ENCODE measurements at regions not wholly inside any gene's neighbourhood (a gene's known extent, or its start where the extent isn't known, plus 50 kb on each side); places are given as distances from the start of the nearest gene placed in this dataset.

DNA sequence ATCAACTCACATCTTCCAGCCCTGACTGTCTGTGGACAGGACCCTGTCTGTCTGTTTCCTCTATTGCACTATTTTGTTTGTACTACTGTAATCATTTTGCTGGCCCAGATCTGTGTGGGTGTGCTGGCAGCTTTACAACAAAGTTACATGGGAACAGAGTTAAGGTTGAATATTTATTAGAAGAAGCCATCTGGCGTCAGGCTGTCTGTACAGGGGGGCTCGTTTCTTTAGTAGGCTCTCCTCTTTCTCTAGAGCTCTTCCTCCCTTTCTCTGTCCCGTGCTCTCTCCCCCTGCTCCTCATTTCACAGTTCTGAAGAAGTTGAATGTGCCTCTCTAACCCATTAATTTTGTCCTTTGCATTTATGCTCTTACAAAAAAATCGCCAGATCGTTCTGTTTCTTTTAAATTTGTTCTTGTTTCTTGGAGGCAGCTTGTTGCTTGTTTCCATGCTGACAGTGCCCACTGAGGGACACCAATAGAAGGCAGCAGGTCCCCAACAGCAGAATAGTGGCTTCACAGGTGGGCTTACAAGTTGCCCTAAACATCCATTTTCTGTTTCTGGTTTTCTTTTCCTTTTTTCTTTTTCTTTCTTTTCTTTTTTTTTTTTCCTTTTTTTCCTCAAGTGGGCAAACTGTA lies 315.2 kb upstream of the ZEB2 start:
- peak; percentile 57 for DNase-seq (ENCODE audit: extremely low spot score)
- peak overlapping the region; percentile 54 for H3K27ac ChIP-seq (ENCODE audit: low read depth)
- H3K4me1 ChIP-seq (ENCODE audit: insufficient read depth): peaks cover 2% of the 10 kb centered on the region
- 26% methylated on average over 5 of the region's 5 CpGs for WGBS
- no peaks in the 10 kb centered on the region for H3K36me3 ChIP-seq (ENCODE audit: insufficient read depth)
- H3K4me3 ChIP-seq (ENCODE audit: low read depth, low read length): no peak overlapping the region

DNA sequence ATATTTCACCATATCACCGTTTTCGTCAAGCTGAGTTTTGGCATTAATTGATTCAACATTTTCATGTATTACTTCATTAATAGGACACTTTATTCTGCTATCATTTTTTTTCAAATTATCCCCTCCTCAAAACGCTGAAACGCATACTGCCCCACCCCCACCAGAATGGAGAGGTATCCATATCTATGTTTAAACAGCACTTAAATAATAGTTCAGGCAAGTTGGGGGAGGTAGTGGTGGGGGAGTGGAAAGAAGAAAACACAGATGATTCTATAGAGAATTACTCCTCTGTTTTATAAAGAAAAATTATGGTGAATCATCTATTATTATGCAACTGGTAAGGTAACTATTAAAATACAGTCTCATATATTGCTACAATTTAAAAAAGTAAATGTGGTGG lies 314.4 kb upstream of the ZEB2 start:
- WGBS: 59% methylated on average over 4 of the region's 4 CpGs
- DNase-seq (ENCODE audit: extremely low spot score): no peak
- peaks cover 2% of the 10 kb centered on the region for H3K4me1 ChIP-seq (ENCODE audit: insufficient read depth)
- H3K36me3 ChIP-seq (ENCODE audit: insufficient read depth): no peaks in the 10 kb centered on the region
- H3K27ac ChIP-seq (ENCODE audit: low read depth): no peak overlapping the region
- no peak overlapping the region for H3K4me3 ChIP-seq (ENCODE audit: low read depth, low read length)

DNA sequence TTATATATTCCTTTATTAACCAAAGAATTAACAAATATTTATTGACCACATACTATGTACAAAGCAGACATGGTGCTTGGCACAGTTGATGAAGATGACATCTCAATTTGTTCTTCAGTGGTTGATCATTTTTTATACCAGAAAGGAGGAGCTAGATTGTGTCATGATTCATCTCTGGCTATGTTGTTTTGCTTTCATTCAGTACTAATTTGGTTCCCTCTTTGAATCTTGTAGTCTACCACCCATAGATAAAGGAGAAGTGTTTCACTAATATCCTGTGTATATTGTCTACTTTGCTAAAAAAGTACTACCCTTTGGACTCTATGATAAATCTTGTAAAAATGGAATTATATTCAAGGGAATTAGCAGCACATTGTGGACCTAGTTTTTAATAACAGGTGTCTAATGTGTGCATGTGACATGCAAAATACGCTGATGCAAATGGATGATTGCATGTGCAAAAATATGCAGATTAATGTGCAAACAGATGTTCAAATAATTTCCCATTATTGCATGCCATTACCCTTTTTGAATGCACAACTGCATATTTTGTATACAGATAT lies 313.2 kb upstream of the ZEB2 start:
- Histone ChIP-seq H3K4me3 (ENCODE audit: low read depth, low read length) (no peak overlapping the region), H3K4me1 (ENCODE audit: insufficient read depth) (peaks cover 2% of the 10 kb centered on the region), H3K36me3 (ENCODE audit: insufficient read depth) (no peaks in the 10 kb centered on the region), H3K27ac (ENCODE audit: low read depth) (no peak overlapping the region)
- WGBS: 93% methylated on average over 1 of the region's 1 CpG
- DNase-seq (ENCODE audit: extremely low spot score): no peak

DNA sequence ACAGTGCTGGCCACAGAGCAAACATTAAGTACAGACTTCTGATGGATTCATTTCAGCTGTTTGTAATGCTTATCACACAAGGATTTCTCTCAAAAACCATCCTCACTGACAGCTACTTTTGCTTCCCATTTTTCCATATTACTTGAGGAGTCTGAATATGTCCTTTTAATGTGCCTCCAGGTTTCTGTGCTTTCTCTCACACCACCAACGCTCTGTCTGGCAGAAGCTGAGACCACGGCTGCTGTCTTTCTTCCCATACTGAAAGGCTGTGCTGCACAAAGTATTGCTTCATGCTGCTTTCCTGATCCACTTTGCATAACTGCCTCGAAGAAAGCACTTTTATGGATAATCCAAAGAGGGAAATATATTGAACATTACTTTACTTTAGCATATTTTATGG lies 312.1 kb upstream of the ZEB2 start:
- WGBS: 75% methylated on average over 3 of the region's 3 CpGs

DNA sequence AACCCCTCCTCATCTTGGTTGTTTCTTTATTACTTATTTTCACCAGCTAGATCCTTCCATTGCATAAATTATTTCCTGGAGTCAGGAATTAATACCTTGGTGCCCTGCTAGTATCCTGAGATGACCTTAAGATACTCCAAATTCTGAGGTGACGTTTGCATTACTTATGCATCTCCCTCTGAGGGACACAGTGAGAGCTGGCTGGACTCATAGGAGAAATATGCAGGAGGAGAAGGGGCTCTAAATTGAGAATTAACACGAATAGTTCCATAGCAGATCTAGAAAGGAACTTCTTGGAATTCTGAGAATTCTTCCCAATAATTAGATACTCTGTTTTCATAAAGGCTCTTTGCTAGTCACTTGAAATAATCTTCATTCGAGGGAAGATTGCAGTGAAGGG lies 310.6 kb upstream of the ZEB2 start:
- 76% methylated on average over 3 of the region's 3 CpGs for WGBS
- Histone ChIP-seq H3K4me3 (ENCODE audit: low read depth, low read length) (no peak overlapping the region), H3K27ac (ENCODE audit: low read depth) (no peak overlapping the region), H3K4me1 (ENCODE audit: insufficient read depth) (no peaks in the 10 kb centered on the region), H3K36me3 (ENCODE audit: insufficient read depth) (no peaks in the 10 kb centered on the region)
- DNase-seq (ENCODE audit: extremely low spot score): no peak

More for the DNA sequence above, 312.1 kb upstream of the ZEB2 start:
- peaks cover 2% of the 10 kb centered on the region for H3K4me1 ChIP-seq (ENCODE audit: insufficient read depth)
- no peak overlapping the region for H3K27ac ChIP-seq (ENCODE audit: low read depth)
- no peaks in the 10 kb centered on the region for H3K36me3 ChIP-seq (ENCODE audit: insufficient read depth)
- no peak for DNase-seq (ENCODE audit: extremely low spot score)
- no peak overlapping the region for H3K4me3 ChIP-seq (ENCODE audit: low read depth, low read length)

DNA sequence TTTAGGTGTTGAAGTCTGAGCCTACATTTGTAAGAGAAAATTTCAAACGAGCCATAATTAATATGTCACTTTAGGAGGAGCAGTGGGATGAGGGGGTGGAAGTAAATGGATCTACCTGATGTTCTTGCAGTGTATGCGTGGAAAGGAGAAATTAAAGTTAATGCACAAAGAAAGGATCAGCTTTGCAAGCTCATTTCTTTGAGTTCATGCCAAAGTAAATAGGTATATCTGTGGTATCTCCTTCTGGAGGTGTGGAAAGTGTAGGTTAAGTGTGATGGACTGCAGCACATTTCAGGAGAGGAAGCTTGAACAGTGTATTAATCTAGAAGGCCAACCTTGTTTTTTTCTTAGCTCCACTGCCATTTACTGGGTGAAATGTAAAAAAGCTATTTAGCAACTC lies 307.5 kb upstream of the ZEB2 start:
- 83% methylated on average over 2 of the region's 2 CpGs for WGBS
- H3K4me3 ChIP-seq (ENCODE audit: low read depth, low read length): no peak overlapping the region
- DNase-seq (ENCODE audit: extremely low spot score): no peak
- H3K4me1 ChIP-seq (ENCODE audit: insufficient read depth): no peaks in the 10 kb centered on the region
- H3K27ac ChIP-seq (ENCODE audit: low read depth): no peak overlapping the region
- no peaks in the 10 kb centered on the region for H3K36me3 ChIP-seq (ENCODE audit: insufficient read depth)

DNA sequence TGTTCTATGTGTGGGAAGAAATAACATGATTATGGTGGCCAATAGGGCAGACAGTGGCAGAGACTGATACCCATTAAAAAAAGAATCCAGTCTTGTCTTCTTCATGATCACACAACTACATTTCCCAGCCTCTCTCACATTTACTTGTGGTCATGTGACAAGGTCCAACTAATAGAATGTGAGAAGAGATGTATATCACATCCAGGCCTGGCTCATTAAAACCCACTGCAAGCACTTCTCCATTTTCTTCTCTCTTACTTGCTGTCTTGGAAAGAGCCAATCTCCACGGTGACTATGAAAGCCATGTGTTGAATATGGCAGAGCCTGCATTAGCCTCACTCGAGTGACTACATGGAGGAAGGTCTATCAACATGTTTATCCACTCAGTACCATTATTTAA lies 306.2 kb upstream of the ZEB2 start:
- 46% methylated on average over 2 of the region's 2 CpGs for WGBS
- Histone ChIP-seq H3K4me3 (ENCODE audit: low read depth, low read length) (no peak overlapping the region), H3K4me1 (ENCODE audit: insufficient read depth) (no peaks in the 10 kb centered on the region), H3K36me3 (ENCODE audit: insufficient read depth) (no peaks in the 10 kb centered on the region), H3K27ac (ENCODE audit: low read depth) (no peak overlapping the region)
- DNase-seq (ENCODE audit: extremely low spot score): no peak

DNA sequence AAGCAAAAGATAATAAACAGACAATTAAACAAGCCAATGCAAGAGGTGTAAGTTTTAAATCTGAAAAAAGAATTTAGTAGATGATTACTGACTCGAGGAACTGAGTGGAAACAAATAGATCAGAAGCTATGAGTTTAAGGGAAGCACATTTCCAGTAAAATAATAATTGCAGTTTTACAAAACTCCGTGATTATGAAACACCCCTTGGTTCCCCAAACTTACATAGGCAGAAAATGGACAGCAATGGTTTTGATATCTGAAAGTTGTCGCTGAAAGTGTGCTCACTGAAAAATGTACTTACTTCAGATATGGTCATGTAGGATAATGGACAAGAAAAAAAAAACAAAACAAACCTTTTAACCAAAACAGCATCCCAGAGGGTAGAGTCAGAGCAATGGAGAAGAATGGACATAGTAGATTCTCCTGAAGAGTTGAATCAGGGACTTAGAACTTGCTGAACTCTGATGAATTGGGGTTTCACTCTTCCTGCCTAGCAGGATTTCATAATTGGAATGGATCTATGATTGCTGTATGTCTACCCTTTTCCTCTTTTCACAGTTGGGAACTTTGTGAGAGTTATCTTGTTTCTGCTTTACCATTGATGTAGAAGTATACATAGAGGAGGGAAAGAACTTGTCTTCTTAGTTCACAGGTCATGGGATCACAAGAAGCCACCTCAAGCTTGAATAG lies 305.6 kb upstream of the ZEB2 start:
- no peak overlapping the region for H3K4me3 ChIP-seq (ENCODE audit: low read depth, low read length)
- no peak overlapping the region for H3K27ac ChIP-seq (ENCODE audit: low read depth)
- 92% methylated on average over 3 of the region's 3 CpGs for WGBS
- DNase-seq (ENCODE audit: extremely low spot score): no peak
- H3K36me3 ChIP-seq (ENCODE audit: insufficient read depth): no peaks in the 10 kb centered on the region
- no peaks in the 10 kb centered on the region for H3K4me1 ChIP-seq (ENCODE audit: insufficient read depth)

DNA sequence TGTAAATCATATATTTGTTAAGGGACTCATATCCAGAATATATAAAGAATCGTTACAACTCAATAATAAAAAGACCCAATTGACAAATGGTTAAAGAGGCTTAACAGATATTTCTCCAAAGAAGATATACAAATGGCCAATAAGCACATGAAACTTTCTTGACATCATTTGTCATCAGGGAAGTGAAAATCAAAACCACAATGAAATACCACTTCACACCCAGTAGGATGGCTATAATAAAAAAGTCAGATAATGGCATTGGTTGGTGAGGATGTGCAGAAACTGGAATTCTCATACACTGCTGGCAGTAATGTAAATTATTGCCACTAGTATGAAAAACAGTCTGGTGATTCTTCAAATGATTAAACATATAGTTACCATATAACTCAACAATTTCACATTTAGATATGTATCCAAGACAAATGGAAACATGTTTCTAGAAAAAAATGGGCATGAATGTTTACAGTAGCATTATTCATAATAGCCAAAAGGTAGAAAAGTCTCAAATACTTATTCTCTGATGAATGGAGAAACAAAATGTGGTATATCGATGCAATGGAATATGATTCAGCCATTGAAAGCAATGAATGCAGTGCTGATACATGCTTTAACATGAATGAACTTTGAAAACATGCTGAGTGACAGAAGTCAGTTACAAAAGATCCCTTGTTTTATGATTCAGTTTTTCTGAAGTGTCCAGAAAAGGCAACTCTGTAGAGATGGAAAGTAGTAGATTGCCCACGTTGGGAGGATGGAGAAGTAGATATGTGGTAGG lies 304.6 kb upstream of the ZEB2 start:
- no peaks in the 10 kb centered on the region for H3K4me1 ChIP-seq (ENCODE audit: insufficient read depth)
- no peaks in the 10 kb centered on the region for H3K36me3 ChIP-seq (ENCODE audit: insufficient read depth)
- H3K4me3 ChIP-seq (ENCODE audit: low read depth, low read length): no peak overlapping the region
- WGBS: 89% methylated on average over 3 of the region's 3 CpGs
- H3K27ac ChIP-seq (ENCODE audit: low read depth): no peak overlapping the region
- DNase-seq (ENCODE audit: extremely low spot score): no peak

DNA sequence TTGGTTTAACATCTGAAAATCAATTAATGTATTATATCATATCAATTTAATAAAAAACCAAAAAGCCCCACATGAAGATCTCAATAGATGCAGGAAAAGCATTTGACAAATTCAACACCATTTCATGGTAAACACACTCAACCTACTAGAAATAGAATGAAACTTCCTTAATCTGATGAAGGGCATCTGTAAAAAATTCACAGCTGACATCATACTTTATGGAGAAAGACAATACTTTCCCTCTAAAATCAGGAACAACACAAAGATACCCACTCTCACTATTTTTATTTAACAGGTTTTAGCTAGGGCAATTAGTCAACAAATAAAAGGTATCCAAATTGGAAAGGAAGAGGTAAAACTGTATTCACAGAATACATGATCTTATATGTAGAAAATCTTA lies 303.0 kb upstream of the ZEB2 start:
- no peak for DNase-seq (ENCODE audit: extremely low spot score)
- Histone ChIP-seq H3K4me1 (ENCODE audit: insufficient read depth) (no peaks in the 10 kb centered on the region), H3K4me3 (ENCODE audit: low read depth, low read length) (no peak overlapping the region), H3K27ac (ENCODE audit: low read depth) (no peak overlapping the region), H3K36me3 (ENCODE audit: insufficient read depth) (no peaks in the 10 kb centered on the region)

DNA sequence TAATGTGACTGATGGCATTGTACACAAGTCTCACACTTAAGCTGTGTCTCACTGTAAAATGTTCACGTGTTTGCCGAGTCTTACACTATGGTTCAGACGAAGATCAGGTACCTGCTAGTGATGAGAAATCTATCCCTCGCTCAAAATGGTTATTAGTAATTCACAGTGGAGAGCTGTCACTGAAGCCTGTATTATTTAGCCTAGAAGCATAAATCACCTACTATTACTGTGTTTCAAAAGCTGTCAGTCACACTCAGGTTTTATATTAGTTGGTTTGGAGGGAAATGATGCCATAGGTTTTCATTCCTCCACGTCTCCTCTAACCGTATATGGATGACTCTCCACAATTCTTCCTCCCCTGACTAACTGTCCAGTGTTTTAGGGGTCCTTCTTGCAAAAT lies 292.4 kb upstream of the ZEB2 start:
- 96% methylated on average over 6 of the region's 6 CpGs for WGBS

DNA sequence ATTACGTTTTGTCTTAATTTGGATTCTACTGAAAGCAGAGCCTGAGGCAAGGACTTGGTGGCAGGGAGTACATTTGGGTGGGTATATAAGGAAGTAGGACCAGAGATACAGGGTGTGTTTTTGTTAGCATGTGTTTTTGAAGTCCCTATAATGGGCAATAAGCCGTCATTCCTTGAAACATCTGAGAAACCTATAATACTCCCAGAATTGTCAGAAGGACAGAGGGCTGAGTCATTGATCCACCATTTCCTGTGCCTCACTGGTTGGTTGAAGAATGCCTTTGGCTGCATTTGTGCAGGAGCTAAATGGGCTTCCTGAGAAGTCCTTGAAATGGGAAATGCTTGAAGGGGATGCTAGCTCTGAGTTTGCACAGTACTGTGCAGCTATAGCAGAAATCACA lies 281.8 kb upstream of the ZEB2 start:
- Histone ChIP-seq H3K4me1 (ENCODE audit: insufficient read depth) (no peaks in the 10 kb centered on the region), H3K27ac (ENCODE audit: low read depth) (no peak overlapping the region), H3K36me3 (ENCODE audit: insufficient read depth) (no peaks in the 10 kb centered on the region), H3K4me3 (ENCODE audit: low read depth, low read length) (no peak overlapping the region)
- 82% methylated on average over 2 of the region's 2 CpGs for WGBS
- no peak for DNase-seq (ENCODE audit: extremely low spot score)

More for the DNA sequence above, 292.4 kb upstream of the ZEB2 start:
- no peaks in the 10 kb centered on the region for H3K4me1 ChIP-seq (ENCODE audit: insufficient read depth)
- DNase-seq (ENCODE audit: extremely low spot score): no peak
- no peaks in the 10 kb centered on the region for H3K36me3 ChIP-seq (ENCODE audit: insufficient read depth)
- no peak overlapping the region for H3K27ac ChIP-seq (ENCODE audit: low read depth)
- H3K4me3 ChIP-seq (ENCODE audit: low read depth, low read length): no peak overlapping the region

DNA sequence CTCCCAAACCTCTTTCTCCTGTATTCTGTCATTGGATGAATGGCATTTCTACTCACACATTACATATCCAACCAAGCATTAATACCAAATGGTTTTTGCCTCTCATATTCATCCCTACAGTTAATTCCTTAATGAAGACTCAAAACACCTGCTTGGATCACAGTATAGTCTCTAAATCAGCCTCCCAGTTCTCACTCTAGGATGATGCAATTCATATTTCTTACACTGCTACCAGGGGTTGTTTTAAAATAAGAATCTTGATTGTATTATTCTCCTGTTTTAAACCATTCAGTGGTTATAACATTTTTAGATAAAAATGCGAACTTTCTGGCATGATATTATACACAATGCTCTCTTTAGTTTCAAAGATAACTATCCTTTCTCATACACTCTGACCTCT lies 281.4 kb upstream of the ZEB2 start:
- no peaks in the 10 kb centered on the region for H3K4me1 ChIP-seq (ENCODE audit: insufficient read depth)
- no peak for DNase-seq (ENCODE audit: extremely low spot score)
- H3K4me3 ChIP-seq (ENCODE audit: low read depth, low read length): no peak overlapping the region
- H3K36me3 ChIP-seq (ENCODE audit: insufficient read depth): no peaks in the 10 kb centered on the region
- 89% methylated on average over 1 of the region's 1 CpG for WGBS
- H3K27ac ChIP-seq (ENCODE audit: low read depth): no peak overlapping the region

DNA sequence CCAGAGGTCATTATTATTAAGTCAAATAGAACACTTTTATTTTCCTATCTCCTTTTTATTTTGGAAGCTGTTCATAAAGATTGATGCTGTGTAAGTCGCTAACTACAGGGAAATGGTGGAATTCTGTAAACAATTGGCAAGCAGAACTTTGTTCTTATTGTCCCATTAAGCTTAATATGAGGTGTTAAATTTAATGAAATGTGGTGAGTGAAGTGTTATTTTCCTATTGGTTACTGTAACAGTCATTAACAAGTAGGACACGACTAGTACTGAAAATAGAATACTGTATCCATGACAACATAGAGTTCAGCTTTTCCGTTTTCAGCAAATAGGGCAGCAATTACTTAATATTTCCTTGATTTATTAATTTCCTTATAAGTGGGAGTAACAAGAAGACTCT lies 279.1 kb upstream of the ZEB2 start:
- WGBS: 75% methylated on average over 3 of the region's 3 CpGs
- no peaks in the 10 kb centered on the region for H3K36me3 ChIP-seq (ENCODE audit: insufficient read depth)
- no peaks in the 10 kb centered on the region for H3K4me1 ChIP-seq (ENCODE audit: insufficient read depth)
- no peak overlapping the region for H3K4me3 ChIP-seq (ENCODE audit: low read depth, low read length)
- no peak for DNase-seq (ENCODE audit: extremely low spot score)
- no peak overlapping the region for H3K27ac ChIP-seq (ENCODE audit: low read depth)
